ENCODE measurements at regions not wholly inside any gene's neighbourhood (a gene's known extent, or its start where the extent isn't known, plus 50 kb on each side); places are given as distances from the start of the nearest gene placed in this dataset.

GRCh38 chr10:2852574-2853323 is 214.6 kb upstream of the PFKP start:
- no peak for TF ChIP-seq POLR2A (IDR thresholded peaks at IDR 0.05; ENCODE audit: low read depth, low read length)
- TF ChIP-seq POLR2AphosphoS5 (IDR thresholded peaks at IDR 0.05; ENCODE audit: low read depth, low read length), result no peak

Data from GM12892 (cell line).